SK-N-SH (cell line): ENCODE measurements at regions not wholly inside any gene's neighbourhood (a gene's known extent, or its start where the extent isn't known, plus 50 kb on each side); places are given as distances from the start of the nearest gene placed in this dataset.
A peak's percentile ranks its signal among the peaks of the same experiment; 100 is the strongest.

Experiments
- CTCF ChIA-PET: fragments of 300-600, 350-600 bp; formaldehyde crosslinking; extraction: SDS; loops from one replicate; lab custom pipeline; 2021; lab: Yijun Ruan, JAX
- POLR2A ChIA-PET: fragments of 350-600 bp; sonication (Branson Sonifier 250); formaldehyde crosslinking; extraction: SDS; loops from one replicate; lab custom pipeline; 2020; ENCODE audit warnings: antibody characterized with exemption, inconsistent platforms; lab: Yijun Ruan, JAX
- DNase-seq: peaks from one replicate; pipeline ENCODE4 v3.0.0; 2012
- H2AFZ ChIP-seq: fragments of 200-600 bp; sonication (generic); 2 replicates; pipeline ENCODE4 v1.8.1; 2016; ENCODE audit warnings: antibody characterized with exemption, mild to moderate bottlenecking, low read depth
- H3F3A ChIP-seq: fragments of 200-600 bp; sonication (generic); replicated peaks from 2 replicates; pipeline ENCODE3; 2016; ENCODE audit warnings: antibody characterized with exemption, mild to moderate bottlenecking; ENCODE audit not compliant: insufficient read depth
- H3K27ac ChIP-seq, 2 experiments: fragments of 200-500 bp in 1 of 2; fragments of 200-600 bp in 1 of 2; sonication (Bioruptor generic) in 1 of 2; sonication (generic), shearing (Covaris generic) in 1 of 2; 2 replicates each; pipeline versions ENCODE4 v1.5.1 to v1.6.1; 2014 to 2016; ENCODE audit warnings: low read depth in 2 of 2, inconsistent platforms in 1 of 2, low read length in 1 of 2, mild to moderate bottlenecking in 1 of 2, mixed read lengths in 1 of 2
- H3K27me3 ChIP-seq: fragments of 200-600 bp; sonication (generic), shearing (Covaris generic); 2 replicates; pipeline ENCODE4 v1.6.1; 2016; ENCODE audit warnings: mixed run types; ENCODE audit not compliant: insufficient read depth
- H3K36me3 ChIP-seq, 2 experiments: fragments of 200-500 bp in 1 of 2; fragments of 200-600 bp in 1 of 2; sonication (Bioruptor generic) in 1 of 2; sonication (generic) in 1 of 2; replicated peaks in 1 of 2; 2 replicates each; pipeline versions ENCODE3 to v1.5.1; 2014 to 2016; ENCODE audit warnings: low read length in 1 of 2, mild to moderate bottlenecking in 1 of 2; ENCODE audit not compliant: insufficient read depth in 2 of 2, control insufficient read depth in 1 of 2
- H3K4me1 ChIP-seq, 2 experiments: fragments of 200-500 bp in 1 of 2; fragments of 200-600 bp in 1 of 2; sonication (Bioruptor generic) in 1 of 2; sonication (generic), shearing (Covaris generic) in 1 of 2; 2 replicates each; pipeline versions ENCODE4 v1.5.1 to v1.6.1; 2014 to 2016; ENCODE audit warnings: low read depth in 1 of 2, low read length in 1 of 2, mixed run types in 1 of 2; ENCODE audit not compliant: insufficient read depth in 2 of 2, control insufficient read depth in 1 of 2
- H3K4me2 ChIP-seq: fragments of 200-600 bp; sonication (generic), shearing (Covaris generic); 2 replicates; pipeline ENCODE4 v1.6.1; 2017; ENCODE audit warnings: mixed run types
- H3K4me3 ChIP-seq, 2 experiments: fragments of 200-500 bp in 1 of 2; fragments of 200-600 bp in 1 of 2; sonication (Bioruptor generic) in 1 of 2; sonication (generic), shearing (Covaris generic) in 1 of 2; 2 replicates each; pipeline versions ENCODE4 v1.5.1 to v1.8.1; 2014 to 2016; ENCODE audit warnings: low read depth in 2 of 2, inconsistent platforms in 1 of 2, low read length in 1 of 2, mild to moderate bottlenecking in 1 of 2, mixed read lengths in 1 of 2, moderate library complexity in 1 of 2
- H3K79me2 ChIP-seq: fragments of 200-600 bp; sonication (generic); 2 replicates; pipeline ENCODE4 v1.8.1; 2017; ENCODE audit warnings: mild to moderate bottlenecking; ENCODE audit not compliant: insufficient read depth
- H3K9ac ChIP-seq: fragments of 200-600 bp; sonication (generic); 2 replicates; pipeline ENCODE4 v1.6.1; 2017; ENCODE audit warnings: mixed run types
- H3K9me2 ChIP-seq: fragments of 200-600 bp; sonication (generic); 2 replicates; pipeline ENCODE4 v1.6.1; 2017; ENCODE audit warnings: mixed run types
- H3K9me3 ChIP-seq: fragments of 200-600 bp; sonication (generic); 2 replicates; pipeline ENCODE4 v1.6.1; 2017; ENCODE audit warnings: mixed run types, mild to moderate bottlenecking, moderate library complexity
- H4K20me1 ChIP-seq: fragments of 200-600 bp; sonication (generic); 2 replicates; pipeline ENCODE4 v1.6.1; 2017; ENCODE audit warnings: mild to moderate bottlenecking, mixed run types; ENCODE audit not compliant: insufficient read depth
- CHD2 ChIP-seq: fragments of 150-350 bp; IDR thresholded peaks from 2 replicates; pipeline ENCODE4 v1.6.1; 2018; ENCODE audit warnings: low read length; ENCODE audit not compliant: partially characterized antibody
- EP300 ChIP-seq, 2 experiments: IDR thresholded peaks; 2 replicates each; pipeline versions ENCODE4 v1.4.0 to v1.6.1; 2012; ENCODE audit warnings: borderline replicate concordance in 1 of 2, low read depth in 1 of 2, low read length in 1 of 2
- FOSL2 ChIP-seq: IDR thresholded peaks from 2 replicates; pipeline ENCODE4 v1.4.0; 2012; ENCODE audit warnings: low read depth, mild to moderate bottlenecking, moderate library complexity, borderline replicate concordance
- FOXM1 ChIP-seq: IDR thresholded peaks from 2 replicates; pipeline ENCODE4 v1.4.0; 2012; ENCODE audit warnings: low read depth, mild to moderate bottlenecking
- MAX ChIP-seq: IDR thresholded peaks from 2 replicates; pipeline ENCODE4 v1.4.0; 2012; ENCODE audit warnings: low read depth
- MEF2A ChIP-seq: IDR thresholded peaks from 2 replicates; pipeline ENCODE4 v1.4.0; 2012; ENCODE audit warnings: low read depth, borderline replicate concordance
- PBX3 ChIP-seq: IDR thresholded peaks from 2 replicates; pipeline ENCODE4; 2012
- POLR2AphosphoS5 ChIP-seq: IDR thresholded peaks from 2 replicates; pipeline ENCODE4 v1.6.1; 2012; ENCODE audit warnings: low read depth, low read length
- RAD21 ChIP-seq: IDR thresholded peaks from 2 replicates; pipeline ENCODE4 v1.6.1; 2012; ENCODE audit warnings: mild to moderate bottlenecking, low read length
- RCOR1 ChIP-seq: fragments of 150-350 bp; IDR thresholded peaks from 2 replicates; pipeline ENCODE4 v1.6.1; 2017; ENCODE audit warnings: antibody characterized with exemption, low read length
- RFX5 ChIP-seq: IDR thresholded peaks from 2 replicates; pipeline ENCODE4 v1.6.1; 2012; ENCODE audit warnings: mild to moderate bottlenecking, improper control_type of control experiment, low read length
- SIN3A ChIP-seq: IDR thresholded peaks from 2 replicates; pipeline ENCODE4 v1.6.1; 2012; ENCODE audit warnings: low read depth, mild to moderate bottlenecking, low read length, moderate library complexity, borderline replicate concordance
- TCF12 ChIP-seq: IDR thresholded peaks from 2 replicates; pipeline ENCODE4 v1.4.0; 2012
- YY1 ChIP-seq: IDR thresholded peaks from 2 replicates; pipeline ENCODE4 v1.4.0; 2012; ENCODE audit warnings: low read depth, mild to moderate bottlenecking
- WGBS: methylation state at CpG from one replicate; pipeline ENCODE4 v1.1.6; 2017; ENCODE audit warnings: low lambda C conversion rate; 5-methylcytosine and 5-hydroxymethylcytosine counted together

GRCh38 chr15:31843426-31844055 is 186.8 kb upstream of the CHRNA7 start:
- no peak overlapping the region for H3K9ac ChIP-seq
- no peaks in the 10 kb centered on the region for H3K79me2 ChIP-seq
- H3K9me2 ChIP-seq: no peaks in the 10 kb centered on the region
- H3K9me3 ChIP-seq: no peaks in the 10 kb centered on the region
- H3K4me3 ChIP-seq: no peak overlapping the region
- H3K27me3 ChIP-seq: no peaks in the 10 kb centered on the region
- POLR2A ChIA-PET: no interaction called here
- H4K20me1 ChIP-seq: no peaks in the 10 kb centered on the region
- 50% methylated on average over 4 of the region's 5 CpGs for WGBS
- no peak for TF ChIP-seq PBX3
- TF ChIP-seq FOSL2: no peak
- no peak for TF ChIP-seq MEF2A
- TF ChIP-seq SIN3A: no peak
- TF ChIP-seq RCOR1: no peak
- TF ChIP-seq EP300 (IDR thresholded peaks at IDR 0.05; ENCODE audit: borderline replicate concordance in 1 of 2, low read depth in 1 of 2, low read length in 1 of 2): no peak
- TF ChIP-seq POLR2AphosphoS5: no peak
- no peak for TF ChIP-seq RFX5
- TF ChIP-seq TCF12: no peak
- no peak for TF ChIP-seq FOXM1
- peak overlapping the region in 1 of 2 experiments; percentile 62; a peak in 1 of 4 replicates for H3K27ac ChIP-seq
- no peaks in the 10 kb centered on the region for H3F3A ChIP-seq
- peak; percentile 37 for DNase-seq
- CTCF ChIA-PET: no interaction called here
- peaks cover 0 to 10% of the 10 kb centered on the region in 2 experiments; a peak in 1 of 4 replicates for H3K4me1 ChIP-seq
- no peaks in the 10 kb centered on the region for H3K36me3 ChIP-seq
- H3K4me2 ChIP-seq: no peak overlapping the region
- H2AFZ ChIP-seq: no peak overlapping the region

GRCh38 chr15:31845791-31846190 is 184.5 kb upstream of the CHRNA7 start:
- Histone ChIP-seq H3K4me3 (no peak overlapping the region), H3F3A (no peaks in the 10 kb centered on the region), H3K36me3 (no peaks in the 10 kb centered on the region), H4K20me1 (no peaks in the 10 kb centered on the region), H3K4me1 (peaks cover 0 to 10% of the 10 kb centered on the region in 2 experiments; a peak in 1 of 4 replicates), H3K27ac (no peak overlapping the region), H3K9me2 (no peaks in the 10 kb centered on the region), H3K27me3 (no peaks in the 10 kb centered on the region), H3K4me2 (no peak overlapping the region), H3K9ac (no peak overlapping the region), H2AFZ (no peak overlapping the region), H3K9me3 (no peaks in the 10 kb centered on the region), H3K79me2 (no peaks in the 10 kb centered on the region)
- CTCF ChIA-PET: no interaction called here
- 25% methylated on average over 3 of the region's 5 CpGs for WGBS
- no peak for DNase-seq
- TF ChIP-seq FOSL2 (no peak), MAX (no peak), YY1 (no peak), CHD2 (no peak), RAD21 (no peak)
- POLR2A ChIA-PET: no interaction called here
